Ishikawa (cell line): ENCODE measurements at regions not wholly inside any gene's neighbourhood (a gene's known extent, or its start where the extent isn't known, plus 50 kb on each side); places are given as distances from the start of the nearest gene placed in this dataset.

Experiments
- CEBPB ChIP-seq: IDR thresholded peaks from 2 replicates; pipeline ENCODE4 v1.6.1; 2012
- TAF1 ChIP-seq: IDR thresholded peaks from 2 replicates; pipeline ENCODE4 v1.6.1; 2012; ENCODE audit warnings: low read depth, mild to moderate bottlenecking
- YY1 ChIP-seq: IDR thresholded peaks from 2 replicates; pipeline ENCODE4 v1.6.1; 2012; ENCODE audit warnings: low read depth
- TF ChIP-seq, protein P1 (sequence below): IDR thresholded peaks from 2 replicates; pipeline ENCODE4 v1.6.1; 2012; ENCODE audit warnings: low read depth, mild to moderate bottlenecking

GRCh38 chr2:16584084-16584483, 81.5 kb downstream of the CYRIA start:
- TF ChIP-seq TAF1 (no peak), YY1 (no peak), CEBPB (no peak)
- TF ChIP-seq, protein P1, sequence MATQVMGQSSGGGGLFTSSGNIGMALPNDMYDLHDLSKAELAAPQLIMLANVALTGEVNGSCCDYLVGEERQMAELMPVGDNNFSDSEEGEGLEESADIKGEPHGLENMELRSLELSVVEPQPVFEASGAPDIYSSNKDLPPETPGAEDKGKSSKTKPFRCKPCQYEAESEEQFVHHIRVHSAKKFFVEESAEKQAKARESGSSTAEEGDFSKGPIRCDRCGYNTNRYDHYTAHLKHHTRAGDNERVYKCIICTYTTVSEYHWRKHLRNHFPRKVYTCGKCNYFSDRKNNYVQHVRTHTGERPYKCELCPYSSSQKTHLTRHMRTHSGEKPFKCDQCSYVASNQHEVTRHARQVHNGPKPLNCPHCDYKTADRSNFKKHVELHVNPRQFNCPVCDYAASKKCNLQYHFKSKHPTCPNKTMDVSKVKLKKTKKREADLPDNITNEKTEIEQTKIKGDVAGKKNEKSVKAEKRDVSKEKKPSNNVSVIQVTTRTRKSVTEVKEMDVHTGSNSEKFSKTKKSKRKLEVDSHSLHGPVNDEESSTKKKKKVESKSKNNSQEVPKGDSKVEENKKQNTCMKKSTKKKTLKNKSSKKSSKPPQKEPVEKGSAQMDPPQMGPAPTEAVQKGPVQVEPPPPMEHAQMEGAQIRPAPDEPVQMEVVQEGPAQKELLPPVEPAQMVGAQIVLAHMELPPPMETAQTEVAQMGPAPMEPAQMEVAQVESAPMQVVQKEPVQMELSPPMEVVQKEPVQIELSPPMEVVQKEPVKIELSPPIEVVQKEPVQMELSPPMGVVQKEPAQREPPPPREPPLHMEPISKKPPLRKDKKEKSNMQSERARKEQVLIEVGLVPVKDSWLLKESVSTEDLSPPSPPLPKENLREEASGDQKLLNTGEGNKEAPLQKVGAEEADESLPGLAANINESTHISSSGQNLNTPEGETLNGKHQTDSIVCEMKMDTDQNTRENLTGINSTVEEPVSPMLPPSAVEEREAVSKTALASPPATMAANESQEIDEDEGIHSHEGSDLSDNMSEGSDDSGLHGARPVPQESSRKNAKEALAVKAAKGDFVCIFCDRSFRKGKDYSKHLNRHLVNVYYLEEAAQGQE, result no peak
